ENCODE measurements at regions not wholly inside any gene's neighbourhood (a gene's known extent, or its start where the extent isn't known, plus 50 kb on each side); places are given as distances from the start of the nearest gene placed in this dataset.

GRCh38 chr3:43218156-43218555 is 68.2 kb upstream of the SNRK start:
- Histone ChIP-seq H3K9me3 (ENCODE audit: control insufficient read depth, low read length) (peaks cover 5% of the 10 kb centered on the region), H3K4me3 (ENCODE audit: low read length) (no peak overlapping the region), H3K4me1 (ENCODE audit: control insufficient read depth, insufficient read depth, low read length) (no peaks in the 10 kb centered on the region), H3K27me3 (replicated peaks; ENCODE audit: control insufficient read depth, insufficient read depth, low read length) (peaks cover 22% of the 10 kb centered on the region), H3K36me3 (ENCODE audit: control insufficient read depth, insufficient read depth, low read length, severe bottlenecking) (no peaks in the 10 kb centered on the region), H3K9ac (ENCODE audit: low read length) (no peak overlapping the region)
- no peak for DNase-seq (ENCODE audit: low read depth)

GRCh38 chr3:43217633-43218032 is 68.7 kb upstream of the SNRK start:
- H3K9ac ChIP-seq (ENCODE audit: low read length) = no peak overlapping the region
- H3K9me3 ChIP-seq (ENCODE audit: control insufficient read depth, low read length) = peaks cover under 1% of the 10 kb centered on the region
- H3K27me3 ChIP-seq (replicated peaks; ENCODE audit: control insufficient read depth, insufficient read depth, low read length) = peaks cover 22% of the 10 kb centered on the region
- H3K4me1 ChIP-seq (ENCODE audit: control insufficient read depth, insufficient read depth, low read length) = no peaks in the 10 kb centered on the region
- peak; percentile 83 for DNase-seq (ENCODE audit: low read depth)
- H3K36me3 ChIP-seq (ENCODE audit: control insufficient read depth, insufficient read depth, low read length, severe bottlenecking) = no peaks in the 10 kb centered on the region
- H3K4me3 ChIP-seq (ENCODE audit: low read length) = no peak overlapping the region

GRCh38 chr3:43217206-43217605 is 69.1 kb upstream of the SNRK start:
- no peak for DNase-seq (ENCODE audit: low read depth)
- Histone ChIP-seq H3K27me3 (replicated peaks; ENCODE audit: control insufficient read depth, insufficient read depth, low read length) (peaks cover 25% of the 10 kb centered on the region), H3K9me3 (ENCODE audit: control insufficient read depth, low read length) (no peaks in the 10 kb centered on the region), H3K36me3 (ENCODE audit: control insufficient read depth, insufficient read depth, low read length, severe bottlenecking) (no peaks in the 10 kb centered on the region), H3K4me3 (ENCODE audit: low read length) (no peak overlapping the region), H3K9ac (ENCODE audit: low read length) (no peak overlapping the region), H3K4me1 (ENCODE audit: control insufficient read depth, insufficient read depth, low read length) (no peaks in the 10 kb centered on the region)

- Histone ChIP-seq H3K27me3 (replicated peaks; ENCODE audit: control insufficient read depth, insufficient read depth, low read length) (peaks cover 39% of the 10 kb centered on the region), H3K9me3 (ENCODE audit: control insufficient read depth, low read length) (no peaks in the 10 kb centered on the region), H3K4me3 (ENCODE audit: low read length) (no peak overlapping the region), H3K36me3 (ENCODE audit: control insufficient read depth, insufficient read depth, low read length, severe bottlenecking) (no peaks in the 10 kb centered on the region), H3K4me1 (ENCODE audit: control insufficient read depth, insufficient read depth, low read length) (no peaks in the 10 kb centered on the region), H3K9ac (ENCODE audit: low read length) (no peak overlapping the region)
- no peak for DNase-seq (ENCODE audit: low read depth)
Observed at GRCh38 chr3:43215663-43216275, 70.6 kb upstream of the SNRK start.

GRCh38 chr3:43215138-43215537 is 71.2 kb upstream of the SNRK start:
- no peak overlapping the region for H3K4me3 ChIP-seq (ENCODE audit: low read length)
- no peaks in the 10 kb centered on the region for H3K36me3 ChIP-seq (ENCODE audit: control insufficient read depth, insufficient read depth, low read length, severe bottlenecking)
- no peak overlapping the region for H3K9ac ChIP-seq (ENCODE audit: low read length)
- peaks cover 39% of the 10 kb centered on the region for H3K27me3 ChIP-seq (replicated peaks; ENCODE audit: control insufficient read depth, insufficient read depth, low read length)
- no peaks in the 10 kb centered on the region for H3K4me1 ChIP-seq (ENCODE audit: control insufficient read depth, insufficient read depth, low read length)
- DNase-seq (ENCODE audit: low read depth) = no peak
- H3K9me3 ChIP-seq (ENCODE audit: control insufficient read depth, low read length) = no peaks in the 10 kb centered on the region

GRCh38 chr3:43214616-43215015 is 71.7 kb upstream of the SNRK start:
- DNase-seq (ENCODE audit: low read depth) = no peak

GRCh38 chr3:43213631-43214030 is 72.7 kb upstream of the SNRK start:
- H3K9me3 ChIP-seq (ENCODE audit: control insufficient read depth, low read length) = no peaks in the 10 kb centered on the region
- H3K27me3 ChIP-seq (replicated peaks; ENCODE audit: control insufficient read depth, insufficient read depth, low read length) = peaks cover 35% of the 10 kb centered on the region
- no peaks in the 10 kb centered on the region for H3K36me3 ChIP-seq (ENCODE audit: control insufficient read depth, insufficient read depth, low read length, severe bottlenecking)
- no peak for DNase-seq (ENCODE audit: low read depth)
- no peak overlapping the region for H3K9ac ChIP-seq (ENCODE audit: low read length)
- H3K4me1 ChIP-seq (ENCODE audit: control insufficient read depth, insufficient read depth, low read length) = no peaks in the 10 kb centered on the region
- no peak overlapping the region for H3K4me3 ChIP-seq (ENCODE audit: low read length)

More at GRCh38 chr3:43214616-43215015, 71.7 kb upstream of the SNRK start:
- no peaks in the 10 kb centered on the region for H3K9me3 ChIP-seq (ENCODE audit: control insufficient read depth, low read length)
- H3K27me3 ChIP-seq (replicated peaks; ENCODE audit: control insufficient read depth, insufficient read depth, low read length) = peaks cover 39% of the 10 kb centered on the region
- no peak overlapping the region for H3K4me3 ChIP-seq (ENCODE audit: low read length)
- no peaks in the 10 kb centered on the region for H3K36me3 ChIP-seq (ENCODE audit: control insufficient read depth, insufficient read depth, low read length, severe bottlenecking)
- no peaks in the 10 kb centered on the region for H3K4me1 ChIP-seq (ENCODE audit: control insufficient read depth, insufficient read depth, low read length)
- no peak overlapping the region for H3K9ac ChIP-seq (ENCODE audit: low read length)

- DNase-seq (ENCODE audit: low read depth) = no peak
- peaks cover 31% of the 10 kb centered on the region for H3K27me3 ChIP-seq (replicated peaks; ENCODE audit: control insufficient read depth, insufficient read depth, low read length)
- no peaks in the 10 kb centered on the region for H3K4me1 ChIP-seq (ENCODE audit: control insufficient read depth, insufficient read depth, low read length)
- no peak overlapping the region for H3K4me3 ChIP-seq (ENCODE audit: low read length)
- H3K9ac ChIP-seq (ENCODE audit: low read length) = no peak overlapping the region
- no peaks in the 10 kb centered on the region for H3K36me3 ChIP-seq (ENCODE audit: control insufficient read depth, insufficient read depth, low read length, severe bottlenecking)
- H3K9me3 ChIP-seq (ENCODE audit: control insufficient read depth, low read length) = no peaks in the 10 kb centered on the region
Observed at GRCh38 chr3:43212914-43213611, 73.3 kb upstream of the SNRK start.

- no peaks in the 10 kb centered on the region for H3K9me3 ChIP-seq (ENCODE audit: control insufficient read depth, low read length)
- no peaks in the 10 kb centered on the region for H3K4me1 ChIP-seq (ENCODE audit: control insufficient read depth, insufficient read depth, low read length)
- no peak overlapping the region for H3K9ac ChIP-seq (ENCODE audit: low read length)
- H3K27me3 ChIP-seq (replicated peaks; ENCODE audit: control insufficient read depth, insufficient read depth, low read length) = peaks cover 31% of the 10 kb centered on the region
- DNase-seq (ENCODE audit: low read depth) = no peak
- H3K36me3 ChIP-seq (ENCODE audit: control insufficient read depth, insufficient read depth, low read length, severe bottlenecking) = no peaks in the 10 kb centered on the region
- H3K4me3 ChIP-seq (ENCODE audit: low read length) = no peak overlapping the region
Observed at GRCh38 chr3:43211681-43212080, 74.7 kb upstream of the SNRK start.

GRCh38 chr3:43210049-43211027 is 76.0 kb upstream of the SNRK start:
- Histone ChIP-seq H3K9me3 (ENCODE audit: control insufficient read depth, low read length) (no peaks in the 10 kb centered on the region), H3K27me3 (replicated peaks; ENCODE audit: control insufficient read depth, insufficient read depth, low read length) (peaks cover 35% of the 10 kb centered on the region), H3K4me3 (ENCODE audit: low read length) (no peak overlapping the region), H3K4me1 (ENCODE audit: control insufficient read depth, insufficient read depth, low read length) (no peaks in the 10 kb centered on the region), H3K9ac (ENCODE audit: low read length) (no peak overlapping the region), H3K36me3 (ENCODE audit: control insufficient read depth, insufficient read depth, low read length, severe bottlenecking) (no peaks in the 10 kb centered on the region)
- DNase-seq (ENCODE audit: low read depth) = no peak

GRCh38 chr3:43207628-43208085 is 78.7 kb upstream of the SNRK start:
- Histone ChIP-seq H3K4me3 (ENCODE audit: low read length) (no peak overlapping the region), H3K9me3 (ENCODE audit: control insufficient read depth, low read length) (no peaks in the 10 kb centered on the region), H3K36me3 (ENCODE audit: control insufficient read depth, insufficient read depth, low read length, severe bottlenecking) (no peaks in the 10 kb centered on the region), H3K27me3 (replicated peaks; ENCODE audit: control insufficient read depth, insufficient read depth, low read length) (peaks cover 30% of the 10 kb centered on the region), H3K9ac (ENCODE audit: low read length) (no peak overlapping the region), H3K4me1 (ENCODE audit: control insufficient read depth, insufficient read depth, low read length) (no peaks in the 10 kb centered on the region)
- DNase-seq (ENCODE audit: low read depth) = no peak

Data from adipocyte (in vitro differentiated cells).